HG03108 (cell line): ENCODE measurements at regions not wholly inside any gene's neighbourhood (a gene's known extent, or its start where the extent isn't known, plus 50 kb on each side); places are given as distances from the start of the nearest gene placed in this dataset.

Experiments used
- ATAC-seq: cut with Tn5 transposase; IDR thresholded peaks from one replicate; pipeline ENCODE4 v1.9.1; 2021; ENCODE audit warnings: moderate library complexity; ENCODE audit not compliant: unreplicated experiment

- no peak for ATAC-seq
Observed at GRCh38 chr2:20539776-20540586, 93.1 kb downstream of the RHOB start.

GRCh38 chr2:20540587-20541293 is 93.9 kb downstream of the RHOB start:
- no peak for ATAC-seq

DNA sequence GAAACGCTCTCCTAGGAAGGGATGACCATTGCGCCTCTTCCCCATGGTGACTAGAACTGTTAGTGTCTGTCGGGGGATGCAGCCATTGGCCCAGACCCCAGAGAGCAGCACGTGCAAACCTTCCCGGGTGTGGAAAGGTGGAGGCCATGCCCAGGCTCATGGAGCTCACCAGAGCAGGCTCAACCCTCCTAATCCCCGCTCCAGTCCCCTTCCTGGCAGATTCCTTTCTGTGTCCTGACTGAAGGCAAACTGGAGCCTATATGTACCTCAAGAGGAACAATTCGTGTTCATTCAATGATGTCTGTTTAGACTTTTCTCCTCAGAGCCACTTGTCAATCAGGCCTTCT is 94.4 kb downstream of the RHOB start:
- ATAC-seq, result no peak

GRCh38 chr2:20541651-20542050 is 94.8 kb downstream of the RHOB start:
- no peak for ATAC-seq

DNA sequence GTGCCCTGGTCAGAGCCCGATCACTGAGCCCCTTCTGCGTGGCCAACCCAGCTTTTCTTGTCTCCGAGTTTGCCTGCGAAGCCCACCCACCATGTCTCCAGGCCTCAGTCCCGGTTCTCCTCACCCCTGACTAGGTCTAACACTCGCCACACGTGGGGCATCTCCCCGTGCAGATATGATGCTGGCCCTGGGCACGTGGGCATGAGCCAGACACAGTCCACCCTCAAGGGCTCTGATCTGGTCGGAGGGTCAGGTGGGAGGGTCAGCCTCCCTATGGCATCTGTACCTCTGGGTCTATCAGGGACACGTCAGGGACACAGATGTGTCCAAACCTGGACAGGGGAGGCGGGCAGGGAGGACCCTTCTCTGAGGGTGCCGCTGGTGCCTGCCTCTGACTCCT is 95.4 kb downstream of the RHOB start:
- ATAC-seq, result no peak

GRCh38 chr2:20542746-20543468 is 96.0 kb downstream of the RHOB start:
- no peak for ATAC-seq

DNA sequence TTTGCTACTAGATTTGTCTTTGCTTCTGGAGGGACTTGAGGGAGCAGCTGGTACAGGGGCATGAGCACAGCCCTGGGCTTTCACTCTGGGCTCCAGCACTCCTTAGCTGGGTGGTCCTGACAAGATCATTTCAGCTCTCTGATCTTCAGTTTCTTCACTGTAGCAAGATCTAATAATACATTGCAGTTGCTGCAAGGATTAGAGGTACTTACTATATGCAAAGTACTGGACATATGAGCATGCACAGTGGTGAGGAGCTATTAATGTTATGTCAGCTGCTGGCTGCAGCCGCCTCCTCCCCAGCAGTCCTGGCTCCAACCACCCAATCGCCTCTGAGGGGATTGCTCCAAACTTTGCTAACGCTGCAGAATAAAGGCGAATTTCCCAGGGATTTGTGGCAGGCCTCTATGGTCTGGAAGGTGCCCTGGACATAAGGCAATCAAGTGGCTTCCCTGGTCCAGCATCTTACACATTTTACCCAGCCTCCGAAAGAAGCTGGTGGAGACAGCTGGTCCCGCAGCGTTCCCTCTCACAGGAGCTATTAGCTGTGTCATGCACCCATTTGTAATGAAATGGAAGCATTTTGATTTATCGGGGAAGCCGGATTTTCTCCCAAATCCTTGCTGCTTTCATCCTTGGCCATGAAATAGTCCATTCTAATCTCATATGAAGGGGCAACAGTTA is 96.7 kb downstream of the RHOB start:
- ATAC-seq, result no peak

DNA sequence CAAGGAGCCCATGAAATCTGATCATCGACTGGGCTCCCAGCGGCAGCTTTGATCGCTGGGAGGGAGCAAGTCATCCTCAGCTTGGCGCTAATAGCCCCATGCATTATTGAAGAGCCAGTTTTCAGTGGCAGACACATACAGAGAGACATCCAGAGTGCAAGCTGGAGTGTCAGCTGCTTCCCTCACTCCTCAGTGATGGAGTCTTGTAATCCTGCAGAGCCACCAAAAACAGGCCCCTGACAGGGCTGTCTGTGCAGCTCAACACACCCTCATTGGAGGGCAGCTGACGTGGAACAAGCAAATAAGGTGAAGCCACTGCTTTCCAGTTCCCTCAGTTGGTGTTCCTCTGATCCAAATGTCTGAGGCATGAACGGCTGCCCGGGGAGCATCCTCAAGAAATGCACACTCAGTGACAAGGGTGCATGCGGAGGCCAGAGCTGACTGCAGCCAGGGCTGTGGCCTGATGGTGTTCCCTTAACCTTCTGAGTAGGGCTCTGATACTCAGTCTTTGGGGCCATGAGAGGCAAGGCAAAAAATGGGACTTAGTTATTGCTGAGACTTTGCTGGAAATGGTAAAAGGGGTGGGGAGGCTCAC is 97.4 kb downstream of the RHOB start:
- ATAC-seq, result no peak

GRCh38 chr2:20549144-20549543 is 101.8 kb downstream of the HS1BP3 start:
- no peak for ATAC-seq

GRCh38 chr2:20549691-20550348 is 101.1 kb downstream of the HS1BP3 start:
- no peak for ATAC-seq

DNA sequence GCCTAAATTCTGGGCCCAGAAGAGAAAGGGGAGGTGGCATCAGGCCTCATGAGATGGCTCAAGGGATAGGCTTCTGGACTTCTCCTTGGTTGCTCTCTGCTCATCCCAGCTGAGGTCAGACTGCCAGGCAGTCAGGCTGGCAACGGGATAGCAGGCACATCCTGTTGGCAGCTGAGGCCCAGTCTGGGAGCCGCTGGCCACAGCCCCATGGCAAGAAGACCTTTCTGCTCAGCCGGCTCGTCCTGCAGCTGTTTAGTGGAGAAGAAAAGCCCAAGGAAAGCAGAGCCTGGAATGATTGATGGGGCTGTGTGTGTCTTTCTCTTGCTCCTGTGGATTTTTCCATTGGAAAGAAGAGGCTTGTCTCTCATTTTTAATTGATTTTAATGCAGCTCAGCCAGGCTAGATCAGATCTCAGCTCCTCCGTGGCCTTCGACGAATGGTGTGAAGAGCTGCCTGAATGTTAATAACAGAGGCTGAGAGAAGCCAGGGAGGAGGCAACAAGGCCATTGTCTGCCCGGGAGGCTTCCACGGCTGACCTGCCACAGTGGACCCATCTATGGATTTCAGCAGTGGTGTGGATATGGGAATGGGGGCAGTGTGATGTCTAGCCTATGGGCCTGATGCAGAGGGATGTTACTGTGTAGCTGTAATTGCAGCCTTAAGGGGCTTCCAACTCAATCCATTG is 99.5 kb downstream of the HS1BP3 start:
- ATAC-seq, result no peak

DNA sequence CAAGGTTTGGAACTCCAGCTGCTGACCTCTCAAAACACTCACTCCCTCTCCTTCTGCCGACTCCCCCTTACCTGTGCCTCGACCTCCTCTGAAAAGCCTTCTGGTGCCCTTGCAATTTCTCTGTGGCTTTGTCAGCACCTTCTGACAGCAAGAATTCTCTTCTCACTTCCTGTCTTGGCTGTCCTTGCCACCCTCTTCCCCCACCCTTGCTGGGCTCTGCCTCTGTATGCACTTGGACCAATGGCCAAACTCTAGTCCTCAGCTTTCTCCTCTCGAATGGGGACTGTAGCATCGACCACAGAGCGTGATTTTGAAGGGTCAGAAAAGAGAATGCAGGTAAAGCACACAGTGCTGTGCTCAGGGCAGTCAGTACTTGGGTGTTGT is 99.0 kb downstream of the HS1BP3 start:
- ATAC-seq, result no peak

GRCh38 chr2:20552847-20553246 is 98.1 kb downstream of the HS1BP3 start:
- no peak for ATAC-seq

GRCh38 chr2:20553580-20553979 is 97.3 kb downstream of the HS1BP3 start:
- no peak for ATAC-seq

DNA sequence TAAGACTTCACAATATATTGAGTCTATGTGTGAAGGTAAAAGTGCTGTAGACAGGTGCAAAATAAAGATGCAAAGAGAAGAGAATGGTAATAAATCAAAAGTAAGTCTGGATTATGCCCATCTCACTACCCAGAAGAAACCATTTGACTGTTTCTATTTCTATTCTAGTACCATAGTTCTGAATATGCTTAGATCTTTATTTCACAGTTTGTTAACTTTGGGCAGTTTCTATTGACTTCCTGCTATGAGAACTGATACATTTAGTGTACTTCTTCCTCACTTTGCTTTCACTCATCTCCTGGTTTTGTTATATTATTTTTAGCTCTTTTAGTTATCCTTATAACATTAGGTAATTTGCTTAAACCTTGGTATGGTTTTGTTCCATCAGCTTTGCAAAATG is 94.9 kb downstream of the HS1BP3 start:
- ATAC-seq, result no peak

DNA sequence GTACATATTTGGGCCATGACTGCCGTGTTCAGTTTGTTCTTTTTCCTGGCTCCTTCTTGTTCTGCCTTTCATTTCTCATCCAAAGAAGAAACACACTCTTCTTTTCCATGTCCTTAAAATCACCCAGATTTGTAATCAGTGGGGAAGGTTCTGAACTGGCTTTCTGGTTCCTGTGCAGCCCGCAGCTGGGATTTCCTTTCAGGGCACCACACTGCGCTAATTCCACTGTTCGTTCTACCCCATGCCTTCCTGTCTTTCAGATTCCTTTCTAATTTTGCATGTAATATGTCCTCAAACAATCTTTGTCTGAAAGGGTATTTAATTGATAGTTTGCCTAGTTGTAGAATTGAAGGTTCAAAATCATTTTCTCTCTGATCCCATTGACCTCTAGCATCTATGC is 94.1 kb downstream of the HS1BP3 start:
- no peak for ATAC-seq

DNA sequence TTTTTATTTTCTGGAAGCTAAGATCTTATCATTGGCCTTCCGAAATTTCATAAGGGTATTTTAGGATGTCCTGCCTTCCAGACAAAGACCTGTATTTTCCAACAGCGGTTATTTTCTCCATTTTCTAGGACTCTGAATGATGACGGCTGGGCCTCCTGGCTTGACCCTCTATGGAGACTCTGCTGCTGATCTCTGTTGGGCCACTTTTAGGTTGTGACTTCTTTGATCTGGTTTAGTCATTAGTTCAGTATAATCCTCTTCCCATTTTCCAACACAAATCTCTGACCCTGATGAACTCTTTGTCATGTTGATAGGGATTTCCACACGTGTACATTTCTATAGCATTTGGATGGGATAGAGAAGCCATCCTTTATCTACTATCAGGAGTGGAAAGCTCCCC is 93.7 kb downstream of the HS1BP3 start:
- no peak for ATAC-seq

DNA sequence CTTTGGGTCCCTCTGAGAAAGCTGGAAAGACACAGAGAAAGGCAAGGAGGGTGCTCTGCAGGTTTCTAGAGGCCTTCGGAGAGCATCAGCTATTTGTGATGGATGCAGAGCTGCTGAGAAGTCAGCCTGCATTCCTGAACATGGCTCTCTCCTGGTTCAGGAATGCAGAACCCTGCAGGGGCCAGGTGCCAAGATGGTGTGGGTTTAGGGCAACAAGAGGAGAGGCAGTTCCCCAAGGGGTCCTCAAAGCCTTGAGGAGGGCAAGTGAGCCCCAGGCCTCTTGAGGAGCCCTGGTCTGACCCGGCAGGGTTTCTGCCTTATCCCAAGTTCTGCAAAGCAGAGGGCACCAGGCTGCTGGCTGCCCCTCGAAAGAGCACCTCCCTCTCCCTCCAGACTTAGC is 93.3 kb downstream of the HS1BP3 start:
- no peak for ATAC-seq

DNA sequence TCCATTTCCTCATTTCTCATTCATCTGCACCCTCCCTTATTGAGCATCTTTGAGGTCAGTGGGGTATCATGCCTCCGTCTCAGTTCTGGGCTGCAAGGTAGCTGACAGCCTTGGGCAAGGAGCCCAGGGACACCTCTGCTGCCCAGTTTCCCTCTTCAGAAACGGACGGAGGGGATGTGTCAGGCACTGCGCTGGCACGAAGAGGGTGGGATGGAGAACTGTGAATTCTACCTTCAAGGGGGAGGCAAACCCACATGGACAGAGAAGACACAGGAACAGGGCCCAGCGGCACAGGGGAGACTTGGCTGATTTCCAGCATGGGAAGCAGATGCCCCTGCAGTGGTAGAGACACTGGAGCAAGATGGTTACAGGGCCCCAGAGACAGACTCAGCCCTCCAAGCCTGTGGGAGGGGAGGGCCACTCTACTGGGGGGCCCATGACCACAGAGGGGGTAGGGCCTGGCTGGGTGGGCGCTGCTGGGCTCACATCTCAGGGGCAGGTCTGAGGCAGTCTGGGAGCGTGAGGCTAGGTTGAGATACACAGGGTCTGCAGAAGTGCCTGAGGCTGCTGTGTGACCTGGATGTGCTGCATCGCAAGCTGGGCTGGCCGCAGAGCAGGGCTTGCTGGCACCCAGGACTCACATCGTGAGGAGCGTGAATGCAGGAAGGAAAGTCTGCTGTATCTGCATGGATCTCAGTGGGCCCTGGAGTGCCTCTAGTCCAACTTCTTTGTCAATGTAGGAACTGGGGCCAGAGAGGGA is 92.3 kb downstream of the HS1BP3 start:
- ATAC-seq, result no peak
